Lower leg skin (tissue), 3 donors: ENCODE measurements at regions not wholly inside any gene's neighbourhood (a gene's known extent, or its start where the extent isn't known, plus 50 kb on each side); places are given as distances from the start of the nearest gene placed in this dataset.
"Not testable (repeated sequence)": the region's sequence is repeated elsewhere in the genome, so short reads cannot be mapped to it uniquely, and the experiment has no call there.

ENCODE experiments used
- CTCF ChIP-seq, 3 donors: fragments of 450-650 bp; IDR thresholded peaks; one replicate each; pipeline ENCODE4 v1.5.1; 2016; ENCODE audit warnings: antibody characterized with exemption in 3 of 3, mild to moderate bottlenecking in 3 of 3, moderate library complexity in 2 of 3
- POLR2A ChIP-seq, 2 donors: fragments of 450-650 bp; IDR thresholded peaks; one replicate each; pipeline ENCODE4 v1.6.1; 2016 to 2017; ENCODE audit warnings: antibody characterized with exemption in 2 of 2, mild to moderate bottlenecking in 1 of 2, moderate library complexity in 1 of 2

- not testable (repeated sequence) for TF ChIP-seq CTCF, POLR2A (IDR thresholded peaks at IDR 0.05)
Measured at GRCh38 chr2:181803903-181804799, 87.4 kb upstream of the ITPRID2 start.
